Adipocyte (in vitro differentiated cells): ENCODE measurements at regions not wholly inside any gene's neighbourhood (a gene's known extent, or its start where the extent isn't known, plus 50 kb on each side); places are given as distances from the start of the nearest gene placed in this dataset.
"Not testable (repeated sequence)": the region's sequence is repeated elsewhere in the genome, so short reads cannot be mapped to it uniquely, and the experiment has no call there.

Experiments
- DNase-seq: peaks from one replicate; pipeline ENCODE4 v3.0.0-alpha.2; 2015; ENCODE audit warnings: low read depth
- H3K27me3 ChIP-seq: replicated peaks from 2 replicates; pipeline ENCODE4 v1.7.0; 2013; ENCODE audit warnings: mild to moderate bottlenecking, low read length, moderate library complexity; ENCODE audit not compliant: control insufficient read depth, insufficient read depth
- H3K36me3 ChIP-seq: 2 replicates; pipeline ENCODE4 v1.7.0; 2013; ENCODE audit warnings: low read length, mild to moderate bottlenecking, moderate library complexity; ENCODE audit not compliant: control insufficient read depth, insufficient read depth, severe bottlenecking
- H3K4me1 ChIP-seq: 2 replicates; pipeline ENCODE4 v1.7.0; 2013; ENCODE audit warnings: mild to moderate bottlenecking, low read length, moderate library complexity; ENCODE audit not compliant: control insufficient read depth, insufficient read depth
- H3K4me3 ChIP-seq: 2 replicates; pipeline ENCODE4 v1.7.0; 2013; ENCODE audit warnings: mild to moderate bottlenecking, low read length, moderate library complexity
- H3K9ac ChIP-seq: 2 replicates; pipeline ENCODE4 v1.7.0; 2013; ENCODE audit warnings: mild to moderate bottlenecking, low read length, moderate library complexity
- H3K9me3 ChIP-seq: 2 replicates; pipeline ENCODE4 v1.7.0; 2013; ENCODE audit warnings: mild to moderate bottlenecking, low read length, moderate library complexity; ENCODE audit not compliant: control insufficient read depth

DNA sequence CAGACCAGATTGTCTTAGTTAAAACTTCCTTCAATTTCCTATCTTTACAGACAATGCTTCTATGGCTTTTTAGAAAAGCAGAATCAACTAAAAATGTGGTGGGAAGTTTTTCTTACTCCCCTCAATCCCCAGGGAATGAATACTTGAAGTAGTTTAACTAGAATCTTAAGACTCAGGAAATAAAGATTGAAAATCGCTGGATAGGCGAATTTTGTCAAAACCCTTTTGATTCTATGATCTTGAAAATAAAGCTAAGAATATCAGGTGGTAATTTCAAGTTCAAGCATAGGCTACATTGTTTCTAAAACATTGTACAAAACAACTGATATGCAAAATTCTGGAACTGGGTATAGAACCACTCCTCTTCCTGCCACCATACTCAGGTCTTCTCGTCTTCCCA is 276.5 kb upstream of the GK2 start:
- Histone ChIP-seq H3K4me3 (no peak overlapping the region), H3K9me3 (no peaks in the 10 kb centered on the region), H3K36me3 (no peaks in the 10 kb centered on the region), H3K9ac (no peak overlapping the region), H3K27me3 (no peaks in the 10 kb centered on the region), H3K4me1 (no peaks in the 10 kb centered on the region)
- DNase-seq, result no peak

DNA sequence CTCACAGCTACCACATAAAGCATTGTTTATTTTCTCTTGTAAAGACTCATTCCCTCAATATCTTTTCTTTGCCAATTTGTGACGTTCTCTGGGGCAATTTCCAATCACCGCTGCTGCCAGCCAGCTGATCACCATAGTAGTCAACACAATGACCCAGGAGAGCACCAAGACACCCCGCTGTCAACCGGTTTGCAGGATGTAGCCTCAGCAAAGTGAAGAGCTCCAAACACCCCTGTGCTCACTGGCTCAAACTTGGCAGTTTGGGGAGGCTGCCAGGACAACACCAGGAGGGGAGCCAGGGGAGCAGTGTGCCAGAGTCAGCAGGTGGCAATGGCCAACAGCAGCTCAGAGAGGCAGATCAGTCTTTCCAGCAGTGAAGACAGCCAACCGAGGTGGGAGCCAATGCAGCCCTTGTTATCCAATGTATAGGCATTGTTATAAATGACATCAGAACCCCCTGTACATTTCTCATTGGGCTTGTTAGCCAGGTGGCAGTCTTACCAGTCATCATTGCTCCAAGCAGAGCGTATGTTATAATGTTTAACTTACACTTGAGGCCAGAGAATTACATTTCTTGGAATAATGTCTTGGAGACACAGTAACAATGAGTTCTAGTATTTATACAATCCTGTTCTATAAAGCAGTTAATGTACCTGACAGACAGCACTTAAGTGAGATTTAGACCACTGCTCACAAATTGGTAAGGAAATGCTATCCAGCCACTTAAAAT is 274.9 kb upstream of the GK2 start:
- Histone ChIP-seq H3K9ac (no peak overlapping the region), H3K36me3 (no peaks in the 10 kb centered on the region), H3K4me1 (no peaks in the 10 kb centered on the region), H3K9me3 (no peaks in the 10 kb centered on the region), H3K4me3 (no peak overlapping the region), H3K27me3 (no peaks in the 10 kb centered on the region)
- no peak for DNase-seq

DNA sequence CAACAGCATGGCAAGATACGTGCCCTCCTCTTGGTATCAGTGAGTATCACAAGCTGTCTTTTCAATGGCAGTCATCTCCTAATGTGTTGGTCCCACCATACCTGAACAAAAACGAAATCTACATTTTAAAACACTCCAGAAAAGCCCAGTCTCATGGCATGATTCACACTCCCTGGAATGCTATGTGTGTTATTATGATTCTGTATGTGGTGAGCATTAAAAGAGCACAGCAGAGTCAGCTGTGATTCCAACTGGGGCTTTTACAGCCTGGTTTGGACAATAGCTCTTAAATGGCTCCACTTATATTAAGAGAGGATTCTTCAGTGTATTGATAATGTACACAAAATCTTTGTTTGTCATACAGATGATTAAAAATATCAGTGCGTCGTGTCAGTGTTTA is 274.1 kb upstream of the GK2 start:
- Histone ChIP-seq H3K27me3 (no peaks in the 10 kb centered on the region), H3K9me3 (no peaks in the 10 kb centered on the region), H3K4me3 (no peak overlapping the region), H3K9ac (no peak overlapping the region), H3K36me3 (no peaks in the 10 kb centered on the region), H3K4me1 (no peaks in the 10 kb centered on the region)
- DNase-seq, result no peak

DNA sequence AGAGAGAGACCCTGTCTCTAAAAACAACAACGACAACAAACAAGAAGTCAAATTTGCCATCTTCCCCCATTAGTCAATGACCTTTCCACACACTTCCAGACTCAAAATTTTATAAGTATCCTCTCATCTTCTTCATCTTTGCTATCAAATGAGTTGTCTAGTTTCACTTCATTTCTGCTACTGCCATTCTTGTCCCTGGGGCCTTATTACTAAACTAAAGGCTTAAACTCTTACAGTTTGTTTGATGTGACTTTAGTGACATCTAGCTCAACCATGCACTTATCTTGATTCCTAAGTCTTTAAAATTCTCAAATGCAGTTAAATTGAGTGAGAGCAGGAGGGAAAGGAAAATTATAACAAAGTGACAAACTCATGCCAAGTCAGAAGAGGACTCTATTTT is 271.8 kb upstream of the GK2 start:
- Histone ChIP-seq H3K4me3 (no peak overlapping the region), H3K27me3 (no peaks in the 10 kb centered on the region), H3K9me3 (no peaks in the 10 kb centered on the region), H3K36me3 (no peaks in the 10 kb centered on the region), H3K4me1 (no peaks in the 10 kb centered on the region), H3K9ac (no peak overlapping the region)
- no peak for DNase-seq

DNA sequence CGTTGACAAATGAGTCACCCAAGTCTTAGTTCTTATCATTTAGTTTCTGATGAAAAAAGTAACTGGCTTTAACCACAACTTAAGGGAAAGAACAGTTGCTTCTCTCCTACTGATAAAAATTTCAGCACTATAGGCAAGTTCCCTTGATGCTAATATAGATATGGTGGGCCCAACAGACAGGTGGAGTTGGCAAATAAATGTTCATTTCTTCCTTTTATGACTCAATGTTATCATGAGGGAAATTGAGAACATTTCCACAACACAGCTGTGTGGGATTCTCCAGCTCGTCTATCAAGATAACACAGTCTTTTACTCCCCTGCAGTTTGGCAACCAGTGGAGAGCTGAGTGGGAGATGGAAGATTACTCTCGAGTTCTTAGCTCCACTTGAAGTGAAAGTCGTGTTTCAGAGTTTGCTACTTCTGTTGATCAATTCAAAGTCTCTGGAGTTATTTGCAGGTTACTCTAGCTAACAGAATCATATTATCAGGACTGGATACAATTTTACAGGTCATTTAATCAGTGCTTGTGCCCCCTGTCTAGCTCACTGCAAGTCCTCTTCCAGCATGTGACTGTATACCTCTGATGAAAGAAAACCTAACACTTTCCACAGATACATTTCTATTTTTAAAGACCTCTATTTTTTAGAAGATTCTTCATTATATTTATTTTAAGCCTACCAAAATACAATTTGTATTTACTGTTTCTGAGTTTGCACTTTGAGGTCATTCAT is 270.6 kb upstream of the GK2 start:
- DNase-seq, result no peak

DNA sequence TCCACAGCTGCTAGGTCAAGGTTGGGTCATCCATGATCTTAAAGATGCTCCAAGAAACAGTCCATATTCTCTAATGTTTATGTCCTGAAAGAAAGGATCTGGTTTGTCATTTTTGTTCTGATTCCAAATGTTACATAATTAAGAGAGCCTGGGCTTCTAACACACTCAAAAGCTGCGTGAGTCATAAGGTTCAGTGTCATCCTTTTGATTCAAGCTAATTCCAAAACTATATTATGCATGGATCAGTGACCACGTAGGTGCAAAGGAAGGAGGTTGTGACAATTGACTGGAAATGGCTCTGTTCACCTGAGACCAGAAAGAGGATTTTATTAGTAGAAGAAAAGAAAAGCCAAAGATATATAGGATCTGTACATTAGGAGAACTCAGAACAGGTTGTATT is 268.7 kb upstream of the GK2 start:
- DNase-seq, result no peak
- no peak overlapping the region for H3K9ac ChIP-seq

More for the DNA sequence above, 270.6 kb upstream of the GK2 start:
- Histone ChIP-seq H3K27me3 (no peaks in the 10 kb centered on the region), H3K4me1 (no peaks in the 10 kb centered on the region), H3K4me3 (no peak overlapping the region), H3K9me3 (no peaks in the 10 kb centered on the region), H3K36me3 (no peaks in the 10 kb centered on the region), H3K9ac (no peak overlapping the region)

DNA sequence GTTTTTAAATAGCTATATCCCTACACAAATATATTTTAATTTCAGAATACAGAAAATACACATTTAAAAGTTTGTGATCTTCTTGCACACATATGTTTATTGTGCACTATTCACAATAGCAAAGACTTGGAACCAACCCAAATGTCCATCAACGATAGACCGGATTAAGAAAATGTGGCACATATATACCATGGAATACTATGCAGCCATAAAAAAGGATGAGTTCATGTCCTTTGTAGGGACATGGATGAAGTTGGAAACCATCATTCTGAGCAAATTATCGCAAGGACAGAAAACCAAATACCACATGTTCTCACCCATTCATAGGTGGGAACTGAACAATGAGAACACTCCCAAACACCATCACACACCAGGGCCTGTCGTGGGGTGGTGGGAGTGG is 266.9 kb upstream of the GK2 start:
- H3K9ac ChIP-seq, H3K27me3 ChIP-seq, DNase-seq, H3K4me3 ChIP-seq, H3K4me1 ChIP-seq, H3K9me3 ChIP-seq, H3K36me3 ChIP-seq: not testable (repeated sequence)

More for the DNA sequence above, 268.7 kb upstream of the GK2 start:
- H3K4me1 ChIP-seq, result no peaks in the 10 kb centered on the region
- no peaks in the 10 kb centered on the region for H3K27me3 ChIP-seq
- peaks cover 4% of the 10 kb centered on the region for H3K9me3 ChIP-seq
- H3K36me3 ChIP-seq, result no peaks in the 10 kb centered on the region
- no peak overlapping the region for H3K4me3 ChIP-seq

DNA sequence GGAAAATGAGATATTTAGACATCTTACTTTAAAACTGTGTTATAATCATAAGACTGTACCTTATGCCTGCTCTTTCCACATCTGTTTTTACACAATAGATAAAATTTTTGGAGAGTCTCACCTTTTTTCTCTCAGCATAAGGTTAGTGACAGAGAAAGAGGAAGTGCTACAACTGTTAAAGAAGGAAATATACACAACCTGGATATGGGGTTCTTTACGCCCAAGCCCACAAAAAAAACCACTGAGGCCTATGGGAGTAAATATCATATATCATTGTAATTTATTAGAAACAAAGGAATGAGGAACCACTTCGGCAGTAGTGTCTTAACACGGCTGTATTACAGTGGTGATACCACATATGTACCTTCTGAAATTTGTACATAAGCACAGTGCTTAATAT is 265.9 kb upstream of the GK2 start:
- Histone ChIP-seq H3K36me3 (no peaks in the 10 kb centered on the region), H3K9ac (no peak overlapping the region), H3K4me3 (no peak overlapping the region), H3K27me3 (no peaks in the 10 kb centered on the region), H3K4me1 (no peaks in the 10 kb centered on the region), H3K9me3 (peaks cover 16% of the 10 kb centered on the region)
- no peak for DNase-seq

DNA sequence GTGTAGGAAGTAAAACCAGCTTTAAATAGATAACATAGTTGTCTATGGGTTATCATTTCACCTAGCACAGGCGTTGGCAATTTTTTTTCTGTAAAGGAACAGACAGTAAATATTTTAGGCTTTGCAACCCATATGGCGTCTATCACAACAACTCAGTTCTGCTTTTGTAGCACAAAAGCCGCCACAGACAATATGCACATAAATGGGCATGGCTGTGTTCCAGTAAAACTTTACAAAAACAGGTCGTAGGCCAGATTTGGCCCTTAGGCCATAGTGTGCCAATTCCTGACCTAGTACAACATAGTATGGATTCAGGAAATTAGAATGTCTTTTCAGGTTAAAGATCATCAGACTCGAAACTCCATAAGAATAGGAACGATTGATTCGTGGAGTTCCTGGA is 265.3 kb upstream of the GK2 start:
- H3K9ac ChIP-seq, result no peak overlapping the region
- H3K4me1 ChIP-seq, result no peaks in the 10 kb centered on the region
- H3K36me3 ChIP-seq, result no peaks in the 10 kb centered on the region
- H3K9me3 ChIP-seq, result peaks cover 16% of the 10 kb centered on the region
- H3K4me3 ChIP-seq, result no peak overlapping the region
- H3K27me3 ChIP-seq, result no peaks in the 10 kb centered on the region
- DNase-seq, result no peak

DNA sequence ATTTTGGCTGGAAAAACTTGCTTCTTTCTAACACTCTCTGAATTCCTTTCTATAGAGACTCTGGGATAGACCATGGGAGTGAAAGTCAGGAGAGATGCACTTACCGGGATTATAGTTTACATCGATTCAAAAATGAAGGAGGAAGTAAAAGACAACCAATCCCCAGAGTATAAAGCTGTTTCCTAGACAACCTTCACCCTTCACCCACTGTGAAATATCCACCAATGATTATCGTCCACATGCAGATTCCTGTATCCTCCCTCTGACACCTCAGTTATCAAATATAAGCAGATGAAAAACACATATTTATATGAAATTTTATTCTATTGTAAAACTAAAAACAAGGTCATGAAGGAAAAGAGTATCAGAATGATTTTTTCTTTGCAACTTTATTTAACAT is 258.8 kb upstream of the GK2 start:
- no peak overlapping the region for H3K9ac ChIP-seq
- no peak for DNase-seq
- no peaks in the 10 kb centered on the region for H3K27me3 ChIP-seq
- no peak overlapping the region for H3K4me3 ChIP-seq
- H3K9me3 ChIP-seq, result peaks cover 12% of the 10 kb centered on the region
- no peaks in the 10 kb centered on the region for H3K36me3 ChIP-seq
- no peaks in the 10 kb centered on the region for H3K4me1 ChIP-seq

DNA sequence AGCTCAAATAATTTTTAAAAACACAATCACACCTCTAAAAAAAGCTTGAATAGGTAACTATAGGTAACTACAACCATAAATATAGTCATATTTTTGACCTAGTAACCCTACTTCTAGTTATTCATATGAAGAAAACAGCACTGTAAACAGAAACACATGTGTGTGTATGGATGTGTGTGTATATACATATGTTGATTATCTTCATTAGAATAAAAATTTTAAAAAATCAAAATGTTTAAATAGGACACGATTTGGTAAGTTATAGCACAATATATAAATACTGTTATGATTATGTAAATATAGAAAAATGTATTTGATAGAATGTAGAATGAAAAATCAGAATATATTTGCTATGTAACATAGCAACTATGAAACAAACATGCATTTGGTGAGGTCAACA is 258.1 kb upstream of the GK2 start:
- DNase-seq, result no peak
- H3K27me3 ChIP-seq, result no peaks in the 10 kb centered on the region
- no peak overlapping the region for H3K4me3 ChIP-seq
- no peaks in the 10 kb centered on the region for H3K36me3 ChIP-seq
- no peaks in the 10 kb centered on the region for H3K4me1 ChIP-seq
- H3K9me3 ChIP-seq, result peaks cover 12% of the 10 kb centered on the region
- no peak overlapping the region for H3K9ac ChIP-seq
